ENCODE measurements at regions not wholly inside any gene's neighbourhood (a gene's known extent, or its start where the extent isn't known, plus 50 kb on each side); places are given as distances from the start of the nearest gene placed in this dataset.

- no peak overlapping the region for H4K5ac ChIP-seq (ENCODE audit: insufficient read length, low read depth, low read length)
- H3K4me1 ChIP-seq (ENCODE audit: insufficient read depth, low read length), result no peaks in the 10 kb centered on the region
- no peak overlapping the region for H3K9ac ChIP-seq (ENCODE audit: extremely low read depth, insufficient read length, low read length)
- H3K4me3 Mint-ChIP-seq, result no peak overlapping the region
- H3K9me3 Mint-ChIP-seq, result peaks cover 7 to 14% of the 10 kb centered on the region in 2 experiments
- H3K4me2 ChIP-seq (ENCODE audit: insufficient read depth, insufficient read length, low read length), result no peak overlapping the region
- H3K27ac Mint-ChIP-seq, result no peak overlapping the region
- no peaks in the 10 kb centered on the region for H3K4me1 Mint-ChIP-seq
- H3K9me3 ChIP-seq (ENCODE audit: control insufficient read depth, low read depth, low read length), result no peaks in the 10 kb centered on the region
- no peak overlapping the region for H3K4ac ChIP-seq (ENCODE audit: low read depth, low read length)
- no peak overlapping the region for H3K18ac ChIP-seq (ENCODE audit: insufficient read length, low read depth, low read length)
- H2AK5ac ChIP-seq (ENCODE audit: insufficient read length, low read length), result no peak overlapping the region
- H2AFZ ChIP-seq (ENCODE audit: low read length), result no peak overlapping the region
- H3K27me3 ChIP-seq (ENCODE audit: insufficient read depth, low read length), result no peaks in the 10 kb centered on the region
- H2BK12ac ChIP-seq (ENCODE audit: insufficient read length, low read depth, low read length), result no peak overlapping the region
- no peak for TF ChIP-seq CTCF (conservative IDR thresholded peaks at IDR 0.05)
- H3K36me3 Mint-ChIP-seq (ENCODE audit: insufficient read depth in 1 of 3, low read depth in 3 of 3), result peaks cover 2 to 18% (median 5%) of the 10 kb centered on the region in 3 experiments; a peak in 5 of 7 replicates
- no peak overlapping the region for H2BK5ac ChIP-seq (ENCODE audit: insufficient read length, low read length)
- H2BK15ac ChIP-seq (ENCODE audit: low read depth, low read length), result no peak overlapping the region
- H3K79me2 ChIP-seq (ENCODE audit: insufficient read depth, low read length), result no peaks in the 10 kb centered on the region
- no peak for DNase-seq
- WGBS (ENCODE audit: extremely low coverage, insufficient read length, low lambda C conversion rate), result no CpG with 5 or more reads among the region's 3 CpGs
- no peaks in the 10 kb centered on the region for H3K23me2 ChIP-seq (ENCODE audit: insufficient read length, low read depth, low read length, poor library complexity, severe bottlenecking)
- H4K91ac ChIP-seq (ENCODE audit: insufficient read length, low read depth, low read length), result no peak overlapping the region
- H3K27me3 Mint-ChIP-seq (ENCODE audit: low read depth), result no peaks in the 10 kb centered on the region; the same call in 1 of the 2 replicates
- H4K8ac ChIP-seq (replicated peaks; ENCODE audit: insufficient read length, low read depth, low read length), result no peak overlapping the region
- H3K23ac ChIP-seq (ENCODE audit: insufficient read length, low read depth, low read length), result no peak overlapping the region
- no peak overlapping the region for H3T11ph ChIP-seq (ENCODE audit: low read length)
- H4K20me1 ChIP-seq (ENCODE audit: control insufficient read depth, insufficient read depth, insufficient read length), result no peaks in the 10 kb centered on the region
- H2BK20ac ChIP-seq (ENCODE audit: low read depth, low read length, poor library complexity, severe bottlenecking), result no peak overlapping the region
- no peak overlapping the region for H3K56ac ChIP-seq (ENCODE audit: insufficient read length, low read depth, low read length)
- H3K27ac ChIP-seq (ENCODE audit: insufficient read length, low read depth, low read length), result no peak overlapping the region
- H3K14ac ChIP-seq (ENCODE audit: insufficient read depth, low read length), result no peak overlapping the region
- no peaks in the 10 kb centered on the region for H3K79me1 ChIP-seq (ENCODE audit: insufficient read depth, low read depth, low read length, poor library complexity, severe bottlenecking)
- no peak overlapping the region for H2BK120ac ChIP-seq (ENCODE audit: low read depth, low read length, poor library complexity, severe bottlenecking)
Observed at GRCh38 chr11:106263527-106263926, 186.1 kb downstream of the AASDHPPT start.

All from H9 (cell line).